PC-3 (cell line): ENCODE measurements at regions not wholly inside any gene's neighbourhood (a gene's known extent, or its start where the extent isn't known, plus 50 kb on each side); places are given as distances from the start of the nearest gene placed in this dataset.

Experiments
- CTCF ChIP-seq: fragments of 300-600 bp; sonication (generic); conservative IDR thresholded peaks from 2 replicates; pipeline ENCODE4 v1.5.1; 2017; ENCODE audit warnings: antibody characterized with exemption, low read depth, mild to moderate bottlenecking, low read length
- EZH2 ChIP-seq: fragments of 300-600 bp; sonication (generic); IDR thresholded peaks from one replicate; pipeline ENCODE4 v1.6.1; 2017; ENCODE audit warnings: antibody characterized with exemption, mild to moderate bottlenecking, low read length; ENCODE audit not compliant: unreplicated experiment
- EZH2phosphoT487 ChIP-seq: fragments of 300-600 bp; sonication (generic); IDR thresholded peaks from 2 replicates; pipeline ENCODE4 v1.6.1; 2018; ENCODE audit warnings: mild to moderate bottlenecking, antibody characterized with exemption, low read length, borderline replicate concordance

- TF ChIP-seq CTCF (no peak), EZH2phosphoT487 (no peak), EZH2 (no peak)
These were observed 182.5 kb upstream of the C11orf58 start for GRCh38 chr11:16555956-16556355.
